ENCODE measurements at regions not wholly inside any gene's neighbourhood (a gene's known extent, or its start where the extent isn't known, plus 50 kb on each side); places are given as distances from the start of the nearest gene placed in this dataset.

DNA sequence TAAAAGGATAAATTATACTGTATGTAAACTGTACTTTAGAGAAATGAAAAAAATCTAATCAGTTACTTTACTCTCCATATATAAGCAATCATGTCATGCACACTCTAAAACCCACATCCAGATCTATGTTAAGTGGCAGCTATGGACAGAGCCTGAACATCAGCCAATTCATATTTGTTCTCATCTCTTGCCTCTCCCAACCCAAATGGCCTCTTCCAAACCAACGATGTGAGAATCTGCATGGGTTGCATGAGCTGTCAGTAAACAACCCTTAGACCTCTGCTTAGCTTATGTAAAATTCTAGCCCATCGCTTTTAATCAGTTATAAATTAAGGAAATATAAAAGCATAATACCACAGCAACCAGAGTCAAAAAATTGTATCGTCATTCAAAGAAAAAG, 288.7 kb upstream of the INTU start:
- TF ChIP-seq GATA2 (IDR thresholded peaks at IDR 0.05; ENCODE audit: low read depth, low read length) (no peak), GATA3 (IDR thresholded peaks at IDR 0.05; ENCODE audit: low read depth, low read length) (no peak)

Measured in SH-SY5Y (cell line).